IMR-90 (cell line): ENCODE measurements at regions not wholly inside any gene's neighbourhood (a gene's known extent, or its start where the extent isn't known, plus 50 kb on each side); places are given as distances from the start of the nearest gene placed in this dataset.

Experiments used
- ATAC-seq: fragments of 200-7000 bp; cut with Tn5 transposase; 2 replicates; pipeline ENCODE4 v1.9.1; 2020; ENCODE audit warnings: low read depth, mild to moderate bottlenecking, moderate library complexity
- BruUV-seq: library from RNA; stranded (reverse); fragments of 400-500 nt; replicated peaks from 2 replicates; lab custom pipeline; 2021; lab: Mats Ljungman, UMichigan
- CTCF ChIA-PET: fragments of 300-600 bp; formaldehyde crosslinking; extraction: SDS; loops from one replicate; lab custom pipeline; 2021; ENCODE audit warnings: antibody characterized with exemption; lab: Yijun Ruan, JAX
- POLR2A ChIA-PET: fragments of 300-600 bp; sonication (Branson Sonifier 250); formaldehyde crosslinking; loops from one replicate; lab custom pipeline; 2022; ENCODE audit warnings: antibody characterized with exemption; ENCODE audit not compliant: unreplicated experiment; lab: Charles Lee
- DNase-seq: peaks from one replicate; pipeline ENCODE4 v3.0.0; 2013
- H2AFZ ChIP-seq: replicated peaks from 2 replicates; pipeline ENCODE3; 2013; ENCODE audit warnings: low read length, mild to moderate bottlenecking; ENCODE audit not compliant: poor library complexity
- H2AK5ac ChIP-seq: 2 replicates; pipeline ENCODE4 v1.6.1; 2013; ENCODE audit warnings: low read depth, low read length, inconsistent platforms
- H2AK9ac ChIP-seq: replicated peaks from 2 replicates; pipeline ENCODE3; 2013; ENCODE audit warnings: mild to moderate bottlenecking, low read depth, low read length, moderate library complexity; ENCODE audit not compliant: poor library complexity
- H2BK120ac ChIP-seq: 2 replicates; pipeline ENCODE4 v1.6.1; 2013; ENCODE audit warnings: low read depth, low read length, inconsistent platforms
- H2BK15ac ChIP-seq: 3 replicates; pipeline ENCODE4 v1.6.1; 2013; ENCODE audit warnings: low read depth, low read length, inconsistent platforms
- H2BK20ac ChIP-seq: 2 replicates; pipeline ENCODE4 v1.6.1; 2013; ENCODE audit warnings: low read depth, mild to moderate bottlenecking, inconsistent platforms, low read length, moderate library complexity
- H2BK5ac ChIP-seq: 2 replicates; pipeline ENCODE4 v1.6.1; 2013; ENCODE audit warnings: mild to moderate bottlenecking, low read depth, low read length, inconsistent platforms; ENCODE audit not compliant: poor library complexity, severe bottlenecking
- H3K14ac ChIP-seq: replicated peaks from 2 replicates; pipeline ENCODE4 v1.6.1; 2013; ENCODE audit warnings: low read depth, low read length, inconsistent platforms
- H3K18ac ChIP-seq: 2 replicates; pipeline ENCODE4 v1.6.1; 2013; ENCODE audit warnings: low read depth, low read length, control low read depth
- H3K23ac ChIP-seq: 2 replicates; pipeline ENCODE4 v1.6.1; 2013; ENCODE audit warnings: low read depth, low read length, inconsistent platforms
- H3K27ac ChIP-seq: 2 replicates; pipeline ENCODE4 v1.5.1; 2013; ENCODE audit warnings: mild to moderate bottlenecking, control low read depth, low read length; ENCODE audit not compliant: insufficient read depth
- H3K27me3 ChIP-seq: 2 replicates; pipeline ENCODE4 v1.6.1; 2013; ENCODE audit warnings: low read length; ENCODE audit not compliant: control insufficient read depth, insufficient read depth
- H3K36me3 ChIP-seq: 2 replicates; pipeline ENCODE4 v1.6.1; 2013; ENCODE audit warnings: low read length, mixed read lengths; ENCODE audit not compliant: control insufficient read depth, insufficient read depth
- H3K4ac ChIP-seq: 2 replicates; pipeline ENCODE4 v1.6.1; 2013; ENCODE audit warnings: low read depth, low read length, inconsistent platforms
- H3K4me1 ChIP-seq: 2 replicates; pipeline ENCODE4 v1.6.1; 2013; ENCODE audit warnings: low read length, mixed read lengths; ENCODE audit not compliant: control insufficient read depth, insufficient read depth
- H3K4me2 ChIP-seq: 2 replicates; pipeline ENCODE4 v1.6.1; 2013; ENCODE audit warnings: low read depth, mild to moderate bottlenecking, control low read depth, low read length, moderate library complexity
- H3K4me3 ChIP-seq: 2 replicates; pipeline ENCODE4 v1.5.1; 2013; ENCODE audit warnings: low read depth, mild to moderate bottlenecking, control low read depth, low read length, moderate library complexity; ENCODE audit not compliant: insufficient read depth
- H3K56ac ChIP-seq: 2 replicates; pipeline ENCODE4 v1.6.1; 2013; ENCODE audit warnings: low read length, inconsistent platforms; ENCODE audit not compliant: insufficient read depth; ENCODE audit errors: extremely low read depth
- H3K79me1 ChIP-seq, 2 experiments: 2 replicates each; pipeline ENCODE4 v1.6.1; 2013; ENCODE audit warnings: low read length in 2 of 2, inconsistent platforms in 1 of 2, low read depth in 1 of 2
- H3K9ac ChIP-seq: 2 replicates; pipeline ENCODE4 v1.6.1; 2013; ENCODE audit warnings: low read depth, low read length, control low read depth
- H3K9me1 ChIP-seq: 2 replicates; pipeline ENCODE4 v1.6.1; 2013; ENCODE audit warnings: low read length, inconsistent platforms; ENCODE audit not compliant: insufficient read depth
- H3K9me3 ChIP-seq: 2 replicates; pipeline ENCODE4 v1.6.1; 2013; ENCODE audit warnings: low read length; ENCODE audit not compliant: control insufficient read depth, insufficient read depth
- H4K20me1 ChIP-seq: 2 replicates; pipeline ENCODE4 v1.6.1; 2013; ENCODE audit warnings: low read length, inconsistent platforms; ENCODE audit not compliant: insufficient read depth
- H4K5ac ChIP-seq: 2 replicates; pipeline ENCODE4 v1.6.1; 2013; ENCODE audit warnings: mild to moderate bottlenecking, low read depth, low read length, control low read depth
- H4K8ac ChIP-seq, 2 experiments: 2 replicates each; pipeline ENCODE4 v1.6.1; 2013; ENCODE audit warnings: low read depth in 2 of 2, low read length in 2 of 2, control low read depth in 1 of 2, inconsistent platforms in 1 of 2
- H4K91ac ChIP-seq: 2 replicates; pipeline ENCODE4 v1.6.1; 2013; ENCODE audit warnings: low read depth, low read length, inconsistent platforms; ENCODE audit not compliant: insufficient read depth
- BHLHE40 ChIP-seq: fragments of 150-350 bp; IDR thresholded peaks from 2 replicates; pipeline ENCODE4 v1.6.1; 2016; ENCODE audit warnings: mild to moderate bottlenecking, low read depth, low read length
- CEBPB ChIP-seq: IDR thresholded peaks from 2 replicates; pipeline ENCODE4 v1.6.1; 2012; ENCODE audit warnings: low read depth, low read length, improper control_type of control experiment
- CHD1 ChIP-seq: IDR thresholded peaks from 2 replicates; pipeline ENCODE4 v1.6.1; 2012; ENCODE audit warnings: low read depth, low read length, improper control_type of control experiment
- ELK1 ChIP-seq: fragments of 150-350 bp; IDR thresholded peaks from 2 replicates; pipeline ENCODE4 v1.6.1; 2016; ENCODE audit warnings: low read depth, mild to moderate bottlenecking, low read length, moderate library complexity, borderline replicate concordance
- FOS ChIP-seq: fragments of 150-350 bp; IDR thresholded peaks from 2 replicates; pipeline ENCODE4 v1.6.1; 2016; ENCODE audit warnings: low read depth, low read length
- MAFK ChIP-seq: IDR thresholded peaks from 2 replicates; pipeline ENCODE4 v1.6.1; 2012; ENCODE audit warnings: low read depth, low read length, improper control_type of control experiment
- MAZ ChIP-seq: IDR thresholded peaks from 2 replicates; pipeline ENCODE4 v1.6.1; 2012; ENCODE audit warnings: low read depth, mild to moderate bottlenecking, low read length, improper control_type of control experiment, moderate library complexity, borderline replicate concordance
- MXI1 ChIP-seq: IDR thresholded peaks from 2 replicates; pipeline ENCODE4 v1.6.1; 2012; ENCODE audit warnings: low read depth, mild to moderate bottlenecking, low read length, moderate library complexity, borderline replicate concordance
- POLR2A ChIP-seq: IDR thresholded peaks from 2 replicates; pipeline ENCODE4 v1.6.1; 2012; ENCODE audit warnings: mild to moderate bottlenecking, low read depth, low read length
- RAD21 ChIP-seq: IDR thresholded peaks from 2 replicates; pipeline ENCODE4 v1.6.1; 2012; ENCODE audit warnings: low read length, improper control_type of control experiment
- SMC3 ChIP-seq: fragments of 150-350 bp; IDR thresholded peaks from 2 replicates; pipeline ENCODE4 v1.6.1; 2016; ENCODE audit warnings: low read depth, mild to moderate bottlenecking, antibody characterized with exemption, low read length, moderate library complexity
- WGBS, 2 experiments: methylation state at CpG; one replicate each; pipeline versions ENCODE4 v1.1.5 to v1.1.7; 2013; ENCODE audit warnings: missing lambda C conversion rate in 2 of 2; ENCODE audit not compliant: insufficient read length in 1 of 2; ENCODE audit errors: extremely low coverage in 2 of 2; 5-methylcytosine and 5-hydroxymethylcytosine counted together
- dilution Hi-C: fragments of 300-500 bp; cut with HindIII; formaldehyde crosslinking; loops from one replicate; pipeline ENCODE4 v1.14.3; 2018; ENCODE audit warnings: low sequenced_read_pairs; ENCODE audit not compliant: unreplicated experiment
- in situ Hi-C: fragments of 300-500 bp; cut with MboI; formaldehyde crosslinking; loops from 3 replicates; pipeline ENCODE4 v1.14.3; 2019; ENCODE audit warnings: low sequenced_read_pairs, inconsistent platforms, mixed read lengths
- intact Hi-C: fragments of 100-400 bp; cut with micrococcal nuclease; formaldehyde crosslinking; loops from 2 replicates; pipeline ENCODE4 v1.10.0; 2022
- TF ChIP-seq, protein P1 (sequence below): conservative IDR thresholded peaks from 2 replicates; pipeline ENCODE4 v1.5.1; 2012; ENCODE audit warnings: mild to moderate bottlenecking, low read depth, low read length, improper control_type of control experiment

DNA sequence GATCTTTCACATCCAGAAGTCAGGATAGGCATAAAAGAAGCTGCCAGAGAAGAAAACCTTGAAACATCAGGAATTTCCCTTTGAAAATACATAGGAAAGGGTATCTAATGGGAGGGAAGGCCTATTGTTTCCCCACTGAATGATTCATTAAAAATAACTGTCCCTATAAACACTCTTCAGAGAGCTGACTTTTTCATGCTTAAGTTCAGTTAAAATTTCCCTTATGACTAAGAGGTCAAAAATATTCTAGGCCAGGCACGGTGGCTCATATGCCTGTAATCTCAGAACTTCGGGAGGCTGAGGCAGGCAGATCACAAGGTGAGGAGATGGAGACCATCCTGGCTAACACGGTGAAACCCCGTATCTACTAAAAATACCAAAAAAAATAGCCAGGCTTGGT, 499.5 kb downstream of the ENC1 start:
- Histone ChIP-seq H2BK120ac (peak overlapping the region; percentile 11; the same call in 1 of the 2 replicates), H3K18ac (peak overlapping the region; percentile 20; the same call in 1 of the 2 replicates), H3K56ac (no peak overlapping the region), H3K4me3 (no peak overlapping the region), H3K27ac (no peak overlapping the region), H2AK9ac (no peak overlapping the region), H2AK5ac (no peak overlapping the region), H2AFZ (no peak overlapping the region), H3K23ac (no peak overlapping the region), H4K5ac (no peak overlapping the region; the same call in 1 of the 2 replicates), H3K14ac (no peak overlapping the region), H4K8ac (0 out of 4 replicates have a peak overlapping the region, but pooled peaks of 1 of the 2 experiments have one; percentile 12), H3K4me2 (no peak overlapping the region), H3K27me3 (peaks cover 4% of the 10 kb centered on the region), H4K20me1 (no peaks in the 10 kb centered on the region), H3K9ac (no peak overlapping the region), H3K4ac (no peak overlapping the region), H3K4me1 (no peaks in the 10 kb centered on the region; the same call in 1 of the 2 replicates), H3K36me3 (no peaks in the 10 kb centered on the region), H4K91ac (no peak overlapping the region), H3K9me1 (no peaks in the 10 kb centered on the region), H3K79me1 (no peaks in the 10 kb centered on the region), H2BK20ac (0 out of 2 replicates have a peak overlapping the region, but pooled peaks have one; percentile 19), H2BK5ac (no peak overlapping the region), H3K9me3 (no peaks in the 10 kb centered on the region), H2BK15ac (peak overlapping the region; percentile 51; the same call in 1 of the 3 replicates)
- POLR2A ChIA-PET, result no interaction called here
- CTCF ChIA-PET, result interaction anchor here (0.6 kb wide), 1 partner anchor 319 kb away, joined by 5 read pairs; no protein-coding TSS in a partner anchor
- dilution Hi-C loops, result no loop called here
- no TSS peak for BruUV-seq
- in situ Hi-C loops, result no loop called here
- WGBS, 2 experiments, result 0% methylated on average over 2 of the region's 4 CpGs; no CpG with 5 or more reads in 1 of the 2 experiments
- peak; percentile 79 for DNase-seq
- TF ChIP-seq FOS (no peak), MAZ (no peak), MAFK (no peak), RAD21 (no peak), SMC3 (no peak), MXI1 (no peak), POLR2A (no peak), ELK1 (no peak), BHLHE40 (no peak), CEBPB (no peak), CHD1 (no peak)
- TF ChIP-seq, protein P1, sequence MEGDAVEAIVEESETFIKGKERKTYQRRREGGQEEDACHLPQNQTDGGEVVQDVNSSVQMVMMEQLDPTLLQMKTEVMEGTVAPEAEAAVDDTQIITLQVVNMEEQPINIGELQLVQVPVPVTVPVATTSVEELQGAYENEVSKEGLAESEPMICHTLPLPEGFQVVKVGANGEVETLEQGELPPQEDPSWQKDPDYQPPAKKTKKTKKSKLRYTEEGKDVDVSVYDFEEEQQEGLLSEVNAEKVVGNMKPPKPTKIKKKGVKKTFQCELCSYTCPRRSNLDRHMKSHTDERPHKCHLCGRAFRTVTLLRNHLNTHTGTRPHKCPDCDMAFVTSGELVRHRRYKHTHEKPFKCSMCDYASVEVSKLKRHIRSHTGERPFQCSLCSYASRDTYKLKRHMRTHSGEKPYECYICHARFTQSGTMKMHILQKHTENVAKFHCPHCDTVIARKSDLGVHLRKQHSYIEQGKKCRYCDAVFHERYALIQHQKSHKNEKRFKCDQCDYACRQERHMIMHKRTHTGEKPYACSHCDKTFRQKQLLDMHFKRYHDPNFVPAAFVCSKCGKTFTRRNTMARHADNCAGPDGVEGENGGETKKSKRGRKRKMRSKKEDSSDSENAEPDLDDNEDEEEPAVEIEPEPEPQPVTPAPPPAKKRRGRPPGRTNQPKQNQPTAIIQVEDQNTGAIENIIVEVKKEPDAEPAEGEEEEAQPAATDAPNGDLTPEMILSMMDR, result no peak
- peak; percentile 85 for ATAC-seq
- intact Hi-C loops, result no loop called here
